DOHH2 (cell line): ENCODE measurements at regions not wholly inside any gene's neighbourhood (a gene's known extent, or its start where the extent isn't known, plus 50 kb on each side); places are given as distances from the start of the nearest gene placed in this dataset.

Experiments
- CTCF ChIP-seq: fragments of 200-600 bp; sonication (generic); IDR thresholded peaks from one replicate; pipeline ENCODE4 v1.5.1; 2014; ENCODE audit warnings: antibody characterized with exemption, mild to moderate bottlenecking, low read depth, low read length; ENCODE audit not compliant: poor library complexity, severe bottlenecking
- EZH2phosphoT487 ChIP-seq: fragments of 200-600 bp; sonication (generic); IDR thresholded peaks from 2 replicates; pipeline ENCODE4 v1.6.1; 2017; ENCODE audit warnings: borderline replicate concordance, mild to moderate bottlenecking, antibody characterized with exemption, low read length, moderate library complexity, mixed read lengths

GRCh38 chr10:93221171-93221496 lies 147.4 kb downstream of the CYP26A1 start:
- TF ChIP-seq CTCF (no peak), EZH2phosphoT487 (no peak)
